HG03520 (cell line): ENCODE measurements at regions not wholly inside any gene's neighbourhood (a gene's known extent, or its start where the extent isn't known, plus 50 kb on each side); places are given as distances from the start of the nearest gene placed in this dataset.
"Not testable (repeated sequence)": the region's sequence is repeated elsewhere in the genome, so short reads cannot be mapped to it uniquely, and the experiment has no call there.

Source experiments
- ATAC-seq: cut with Tn5 transposase; IDR thresholded peaks from one replicate; pipeline ENCODE4 v1.9.1; 2021; ENCODE audit warnings: mild to moderate bottlenecking, moderate library complexity; ENCODE audit not compliant: unreplicated experiment

- no peak for ATAC-seq
Observed at GRCh38 chr21:39006571-39007311, 176.5 kb downstream of the PSMG1 start.

DNA sequence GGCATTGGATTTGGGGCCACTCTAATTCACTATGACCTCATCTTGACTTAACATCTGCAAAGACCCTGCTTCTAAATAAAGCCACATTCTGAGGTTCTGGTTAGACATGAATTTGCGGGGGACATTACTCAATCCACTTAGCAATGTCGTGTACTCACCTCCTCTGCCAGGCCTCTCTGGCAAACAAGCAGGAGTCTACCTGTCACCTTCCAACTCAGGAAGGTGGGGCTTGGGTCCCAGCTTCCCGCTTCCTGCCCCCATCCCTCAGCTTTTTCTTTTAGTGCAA, 177.8 kb downstream of the PSMG1 start:
- no peak for ATAC-seq

GRCh38 chr21:39004634-39005501, 178.4 kb downstream of the PSMG1 start:
- no peak for ATAC-seq

DNA sequence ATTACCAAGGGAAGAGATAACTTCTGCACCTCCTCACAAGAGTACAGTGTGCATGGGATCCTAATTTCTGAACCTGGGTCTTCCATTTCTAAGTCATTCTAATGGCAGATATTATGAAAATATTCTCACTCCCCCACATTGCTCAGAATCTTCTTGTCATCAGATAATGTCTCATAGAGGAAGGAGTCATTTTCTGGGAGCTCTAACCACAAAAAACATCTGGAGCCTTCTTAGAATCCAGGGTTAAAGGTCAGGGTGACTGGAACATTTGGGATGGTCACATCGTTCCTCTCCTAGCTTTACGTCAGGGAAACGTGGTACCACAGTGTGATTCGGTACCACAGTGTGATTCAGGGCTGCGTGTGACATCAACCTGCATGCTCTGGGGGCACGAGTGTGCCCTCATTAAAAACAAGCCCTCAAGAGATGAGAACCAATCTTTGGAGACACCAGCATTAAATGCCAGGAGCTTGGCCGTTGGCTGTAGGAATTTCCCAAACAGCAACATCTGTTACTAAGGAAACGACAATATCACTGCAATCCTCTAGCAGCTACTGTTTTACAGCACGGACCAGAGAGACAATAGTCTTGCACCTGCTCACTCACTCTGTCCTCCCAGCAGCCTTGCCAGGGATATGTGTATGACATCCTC, 179.1 kb downstream of the PSMG1 start:
- ATAC-seq = no peak

DNA sequence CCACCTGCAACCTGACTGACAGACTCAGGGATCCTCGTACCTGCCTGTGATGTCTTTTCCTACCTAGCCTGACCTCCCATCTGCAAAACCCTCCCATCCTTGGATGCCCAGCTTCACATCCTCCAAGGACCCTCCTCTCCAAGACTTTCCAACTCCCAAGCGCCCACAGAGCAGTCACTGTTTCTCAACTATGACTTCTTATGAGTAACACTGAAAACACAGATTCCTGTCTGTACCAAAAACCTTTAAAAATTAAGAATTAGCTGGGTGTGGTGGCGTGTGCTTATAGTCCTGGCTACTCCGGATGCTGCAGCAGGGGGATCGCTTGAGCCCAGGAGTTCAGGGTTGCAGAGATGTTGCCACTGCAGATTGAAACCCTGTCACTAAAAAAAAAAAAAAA, 181.9 kb downstream of the PSMG1 start:
- no peak for ATAC-seq

- no peak for ATAC-seq
Observed at GRCh38 chr21:39000496-39000895, 182.8 kb downstream of the PSMG1 start.

- no peak for ATAC-seq
Observed at GRCh38 chr21:38999161-38999560, 184.1 kb downstream of the PSMG1 start.

DNA sequence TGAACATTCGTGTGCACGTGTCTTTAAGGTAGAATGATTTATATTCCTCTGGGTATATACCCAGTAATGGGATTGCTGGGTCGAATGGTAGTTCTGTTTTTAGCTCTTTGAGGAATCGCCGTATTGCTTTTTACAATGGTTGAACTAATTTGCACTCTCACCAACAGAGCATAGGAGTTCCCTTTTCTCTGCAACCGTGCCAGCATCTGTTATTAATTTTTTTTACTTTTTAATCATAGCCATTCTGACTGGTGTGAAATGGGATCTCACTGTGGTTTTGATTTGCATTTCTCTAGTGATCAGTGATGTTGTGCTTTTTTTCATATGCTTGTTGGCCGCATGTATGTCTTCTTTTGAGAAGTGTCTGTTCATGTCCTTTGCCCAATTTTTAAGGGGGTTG, 185.0 kb downstream of the PSMG1 start:
- ATAC-seq = not testable (repeated sequence)

- ATAC-seq = not testable (repeated sequence)
Observed at GRCh38 chr21:38997843-38998175, 185.4 kb downstream of the PSMG1 start.

DNA sequence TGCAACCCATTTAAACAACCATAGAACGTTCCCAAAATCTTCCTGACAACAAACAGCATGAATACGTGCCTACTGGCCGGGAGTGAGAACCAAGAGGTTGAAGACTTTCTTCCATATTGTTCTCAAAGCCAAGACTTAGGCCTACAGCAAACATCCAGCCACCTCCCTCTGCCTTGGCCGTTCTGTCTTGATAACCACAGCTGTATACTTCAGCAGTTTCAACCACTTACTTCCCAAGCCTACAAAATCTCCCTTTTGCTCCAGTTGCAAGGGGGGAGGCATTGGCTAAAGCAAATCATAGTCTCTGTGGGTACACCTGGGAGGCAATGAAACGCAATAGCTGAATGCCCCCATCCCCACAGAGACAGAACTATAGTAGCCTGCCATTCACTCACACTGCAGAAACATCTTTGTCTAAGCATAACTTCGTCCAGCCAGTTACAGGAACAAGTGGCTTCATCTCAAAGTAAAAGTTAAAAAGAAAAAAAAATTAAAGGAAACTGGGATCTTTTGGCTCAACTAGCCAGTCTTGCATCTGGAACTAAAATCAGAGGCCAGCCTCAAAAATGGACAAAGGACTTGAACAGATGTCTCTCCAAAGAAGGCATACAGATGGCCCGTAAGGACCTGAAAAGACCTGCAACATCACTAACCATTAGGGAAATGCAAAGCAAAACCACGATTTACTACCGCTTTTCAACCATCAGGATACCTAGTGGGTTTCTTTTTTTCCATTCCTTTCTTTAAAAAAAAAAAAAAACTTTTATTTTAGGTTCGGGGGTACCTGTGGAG, 186.0 kb downstream of the PSMG1 start:
- ATAC-seq = no peak

GRCh38 chr21:38996355-38996754, 186.9 kb downstream of the PSMG1 start:
- no peak for ATAC-seq

DNA sequence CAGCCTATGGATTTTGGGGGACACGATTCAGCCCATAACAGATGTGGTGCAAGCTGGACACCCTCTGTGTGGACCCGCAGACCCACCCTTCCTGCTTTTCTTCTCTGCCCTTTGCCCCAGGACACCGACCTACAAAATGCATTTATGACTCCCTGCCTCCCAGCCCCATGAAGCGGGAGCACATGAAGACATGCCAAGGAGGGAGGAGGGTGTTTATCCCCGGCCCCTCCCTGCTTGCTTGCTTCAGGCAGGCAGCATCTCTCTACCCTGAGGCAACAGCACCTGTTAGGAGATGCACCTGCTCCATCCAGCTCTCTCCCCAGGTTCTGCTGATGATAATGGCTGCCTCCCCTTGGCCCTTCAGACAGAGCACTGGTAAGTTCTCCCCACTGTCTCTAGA, 187.5 kb downstream of the PSMG1 start:
- ATAC-seq = no peak

- no peak for ATAC-seq
Observed at GRCh38 chr21:38995071-38995669, 188.1 kb downstream of the PSMG1 start.

- ATAC-seq = no peak
Observed at GRCh38 chr21:38994042-38994441, 188.3 kb downstream of the ETS2 start.

DNA sequence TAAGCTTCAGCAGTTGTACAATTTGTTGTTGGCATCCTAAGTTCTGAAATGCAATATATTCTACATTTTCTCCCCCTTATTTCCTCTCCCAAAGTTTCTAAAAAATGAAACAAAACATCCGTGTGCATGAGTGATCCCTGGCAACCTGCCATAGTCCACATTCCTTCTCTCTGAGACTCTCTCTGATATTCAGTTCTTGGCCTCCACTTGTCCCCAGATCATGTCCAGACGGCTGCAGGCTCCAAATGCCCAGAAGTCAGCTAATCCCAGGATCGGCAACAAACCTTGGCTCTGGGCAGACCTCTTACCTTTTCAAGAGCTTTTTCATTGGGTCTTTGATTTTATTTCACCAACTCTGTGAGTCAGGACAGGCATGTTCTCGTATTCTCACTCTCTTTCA, 187.8 kb downstream of the ETS2 start:
- no peak for ATAC-seq

DNA sequence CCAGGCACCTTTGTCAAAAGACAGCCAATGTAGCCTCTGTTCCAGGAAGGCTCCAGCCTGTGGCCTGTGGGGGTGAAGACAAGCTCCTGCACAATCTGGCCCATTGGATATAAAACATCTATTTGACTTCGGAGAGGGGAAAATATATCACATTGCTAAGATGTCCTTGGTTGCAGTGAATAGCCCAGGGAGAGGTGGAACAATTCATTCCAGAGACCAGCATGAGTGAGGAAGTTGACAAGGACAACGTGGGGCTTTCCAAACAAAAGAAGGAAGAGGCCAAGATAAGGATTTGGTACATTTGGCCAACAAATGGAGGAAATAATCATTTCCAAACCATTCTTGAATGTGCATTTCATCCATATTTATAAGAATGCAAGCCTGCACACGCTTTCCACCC, 187.0 kb downstream of the ETS2 start:
- ATAC-seq = no peak

DNA sequence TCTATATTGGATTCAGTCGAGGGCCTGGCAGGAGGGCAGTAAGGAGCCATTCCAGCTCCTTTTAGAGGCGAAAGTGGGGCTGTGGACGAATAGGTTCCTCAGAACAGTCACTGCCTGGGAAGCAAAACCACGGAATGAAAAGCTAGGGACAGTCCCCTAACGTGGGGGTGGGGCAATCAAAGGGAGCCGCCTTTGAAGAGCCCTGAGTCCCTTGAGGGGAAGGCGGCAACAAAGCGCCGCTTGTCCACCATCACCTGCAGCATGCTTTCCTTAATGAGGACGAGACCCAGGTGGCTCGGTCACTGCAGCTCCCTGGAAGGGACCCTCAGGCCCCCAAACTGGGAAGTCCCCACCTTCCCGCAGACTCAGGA, 184.7 kb downstream of the ETS2 start:
- ATAC-seq = no peak

- ATAC-seq = no peak
Observed at GRCh38 chr21:38989745-38990423, 184.2 kb downstream of the ETS2 start.

DNA sequence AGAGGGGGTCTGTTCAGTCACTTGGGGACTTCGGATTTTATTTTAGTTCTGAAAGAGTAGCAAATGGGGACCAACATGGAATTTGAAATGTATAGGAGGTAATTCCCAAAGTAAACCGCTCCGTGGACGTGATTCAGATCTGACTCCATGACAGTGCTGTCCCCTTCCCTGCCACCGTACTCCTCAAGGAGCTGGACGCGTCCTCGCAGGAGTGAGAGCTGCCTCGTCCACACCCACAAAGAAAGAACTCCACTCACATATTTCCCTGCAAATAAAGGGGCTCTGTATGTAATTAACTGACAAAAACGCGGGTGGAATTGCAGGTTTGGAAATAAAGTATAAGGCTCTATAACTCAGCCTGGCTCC, 183.6 kb downstream of the ETS2 start:
- no peak for ATAC-seq
